Stimulated activated naive CD8-positive, alpha-beta T cell treated with anti-CD3 and anti-CD28 coated beads, Interleukin-15, Interleukin-2, amounts not matched to agents 100 ng/mL and 50 ng/mL, for 24 hours (primary cell): ENCODE measurements at regions not wholly inside any gene's neighbourhood (a gene's known extent, or its start where the extent isn't known, plus 50 kb on each side); places are given as distances from the start of the nearest gene placed in this dataset.

Source experiments
- H3K27ac Mint-ChIP-seq: one replicate; pipeline ENCODE4 v1.8.0; 2021; ENCODE audit warnings: mild to moderate bottlenecking, mixed read lengths
- H3K27me3 Mint-ChIP-seq: one replicate; pipeline ENCODE4 v1.8.0; 2021; ENCODE audit warnings: mixed read lengths
- H3K36me3 Mint-ChIP-seq: one replicate; pipeline ENCODE4 v1.8.0; 2021; ENCODE audit warnings: low read depth, mixed read lengths
- H3K4me1 Mint-ChIP-seq: one replicate; pipeline ENCODE4 v1.8.0; 2021; ENCODE audit warnings: low read depth, mixed read lengths
- H3K4me3 Mint-ChIP-seq: one replicate; pipeline ENCODE4 v1.8.0; 2021; ENCODE audit warnings: mild to moderate bottlenecking, mixed read lengths
- H3K9me3 Mint-ChIP-seq: one replicate; pipeline ENCODE4 v1.8.0; 2021; ENCODE audit warnings: mixed read lengths

DNA sequence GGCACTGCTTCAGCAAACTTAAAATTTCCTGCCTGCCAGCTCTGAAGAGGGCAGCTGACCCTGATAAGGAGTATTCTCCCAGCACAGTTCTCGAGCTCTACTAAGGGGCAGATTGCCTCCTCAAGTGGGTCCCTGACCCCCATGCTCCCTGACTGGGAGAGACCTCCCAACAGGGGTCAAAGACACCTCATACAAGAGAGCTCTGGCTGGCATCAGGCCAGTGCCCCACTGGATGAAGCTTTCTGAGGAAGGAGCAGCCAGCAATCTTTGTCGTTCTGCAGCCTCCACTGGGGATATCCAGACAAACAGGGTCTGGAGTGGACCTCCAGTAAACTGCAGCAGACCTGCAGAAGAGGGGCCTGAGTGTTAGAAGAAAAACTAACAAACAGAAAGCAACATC is 1118.3 kb upstream of the ADGRL3 start:
- Mint-ChIP-seq H3K9me3 (peaks cover 18% of the 10 kb centered on the region), H3K4me3 (no peak overlapping the region), H3K36me3 (no peaks in the 10 kb centered on the region), H3K27ac (no peak overlapping the region), H3K4me1 (no peaks in the 10 kb centered on the region), H3K27me3 (no peaks in the 10 kb centered on the region)

DNA sequence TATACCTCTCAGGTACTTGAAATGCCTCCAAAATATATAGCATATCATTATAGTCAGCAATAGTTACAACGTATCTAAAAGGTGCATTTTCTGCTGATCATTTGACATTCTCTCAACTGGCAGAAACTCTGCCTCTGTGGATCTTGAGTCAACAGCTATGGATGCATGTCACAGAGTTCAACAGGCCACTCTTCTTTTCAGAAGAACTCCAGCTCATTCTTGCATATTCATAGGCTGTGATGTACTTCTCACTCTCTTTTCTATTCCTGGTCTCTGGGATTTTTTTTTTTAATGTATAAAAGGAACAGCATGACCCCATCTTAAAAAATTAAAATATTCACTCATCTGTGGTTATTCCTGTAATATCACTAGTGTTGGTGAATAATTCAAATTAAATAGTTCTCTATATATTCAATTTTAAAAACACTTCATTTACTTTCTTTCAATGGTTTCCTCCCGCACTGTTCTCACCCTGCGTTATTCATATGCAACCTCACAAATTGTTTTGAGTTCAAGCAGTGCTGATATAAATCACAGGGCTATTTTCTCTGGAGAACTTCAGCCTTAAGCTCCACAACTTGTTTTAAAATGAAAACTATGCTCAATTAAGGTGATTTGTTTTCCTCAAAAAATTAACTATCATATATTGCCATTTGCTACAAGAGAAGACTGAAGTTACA is 1111.2 kb upstream of the ADGRL3 start:
- peaks cover 4% of the 10 kb centered on the region for H3K9me3 Mint-ChIP-seq
- no peaks in the 10 kb centered on the region for H3K27me3 Mint-ChIP-seq
- H3K4me1 Mint-ChIP-seq: no peaks in the 10 kb centered on the region
- H3K36me3 Mint-ChIP-seq: no peaks in the 10 kb centered on the region
- H3K4me3 Mint-ChIP-seq: no peak overlapping the region
- no peak overlapping the region for H3K27ac Mint-ChIP-seq

DNA sequence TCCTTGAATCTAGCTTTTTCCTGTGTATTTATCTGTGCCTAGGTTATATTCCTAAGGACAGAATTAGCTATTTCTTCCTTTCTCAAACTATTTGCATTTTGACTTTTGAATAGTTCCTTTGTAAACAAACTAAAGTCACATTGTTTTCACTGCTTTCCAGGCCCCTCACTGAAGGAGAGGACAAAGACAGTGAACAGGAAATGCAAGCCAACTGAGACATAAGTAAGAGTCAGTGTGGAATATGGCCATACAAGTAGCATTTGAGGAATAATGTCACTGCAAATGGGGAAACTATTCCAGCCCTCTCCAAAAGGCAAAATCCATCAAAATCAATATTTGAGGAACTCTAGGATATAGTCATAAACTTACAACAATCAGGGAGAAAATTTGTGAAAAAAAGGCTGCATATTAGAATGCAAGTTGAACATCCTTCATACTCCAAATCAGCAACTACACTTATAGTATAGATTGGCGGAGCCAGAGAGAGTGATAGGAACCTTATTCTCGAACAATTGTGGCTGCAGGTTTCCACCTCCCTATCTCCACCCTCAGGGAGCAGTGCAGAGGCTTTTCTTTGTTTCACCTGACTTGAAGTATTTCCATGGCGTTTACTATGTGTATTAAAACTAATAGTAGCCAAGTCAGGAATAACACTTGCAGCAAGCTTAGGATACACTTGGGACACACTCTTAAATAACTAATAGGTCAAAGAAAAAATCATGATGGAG is 1110.4 kb upstream of the ADGRL3 start:
- no peak overlapping the region for H3K27ac Mint-ChIP-seq
- H3K4me1 Mint-ChIP-seq: no peaks in the 10 kb centered on the region
- H3K36me3 Mint-ChIP-seq: no peaks in the 10 kb centered on the region
- H3K27me3 Mint-ChIP-seq: no peaks in the 10 kb centered on the region
- H3K4me3 Mint-ChIP-seq: no peak overlapping the region
- H3K9me3 Mint-ChIP-seq: peaks cover 4% of the 10 kb centered on the region

DNA sequence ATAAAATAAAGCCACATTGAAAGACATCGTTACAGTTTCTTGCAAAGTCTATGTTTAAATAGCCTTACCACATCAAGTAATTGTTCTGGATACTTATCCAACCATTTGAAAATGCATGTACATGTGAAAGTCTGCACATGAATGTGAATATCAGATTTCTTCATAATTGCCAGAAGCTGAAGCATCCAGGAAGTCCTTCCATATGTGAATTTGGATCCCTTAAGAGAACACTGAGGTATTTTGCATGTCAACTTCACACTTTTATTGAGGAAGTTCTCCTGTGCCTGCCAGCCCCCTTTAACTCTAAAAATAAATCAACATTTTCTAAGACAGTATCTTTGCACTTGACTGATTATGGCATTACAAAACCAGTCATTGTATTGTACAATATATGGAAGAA is 1103.5 kb upstream of the ADGRL3 start:
- no peak overlapping the region for H3K4me3 Mint-ChIP-seq
- no peaks in the 10 kb centered on the region for H3K27me3 Mint-ChIP-seq
- no peaks in the 10 kb centered on the region for H3K36me3 Mint-ChIP-seq
- H3K27ac Mint-ChIP-seq: no peak overlapping the region
- H3K9me3 Mint-ChIP-seq: no peaks in the 10 kb centered on the region
- H3K4me1 Mint-ChIP-seq: no peaks in the 10 kb centered on the region

DNA sequence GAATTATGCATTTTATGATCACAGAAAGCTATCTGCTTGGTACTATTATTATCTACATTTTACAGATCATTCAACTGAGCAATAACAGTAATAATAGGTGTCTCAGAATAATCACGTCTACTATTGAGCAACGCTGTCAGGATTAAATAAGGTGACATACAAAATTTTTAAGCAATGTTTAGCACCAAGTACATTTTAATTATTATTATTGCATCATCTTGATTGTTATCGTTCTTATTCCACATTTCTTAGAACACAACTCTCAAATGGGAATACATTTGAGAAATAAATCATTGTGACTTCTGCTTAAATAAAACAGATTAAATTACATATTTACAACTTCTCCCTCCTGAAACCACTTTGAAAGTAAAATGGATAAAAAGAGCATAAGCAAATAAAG is 1083.5 kb upstream of the ADGRL3 start:
- Mint-ChIP-seq H3K4me1 (no peaks in the 10 kb centered on the region), H3K27me3 (no peaks in the 10 kb centered on the region), H3K27ac (no peak overlapping the region), H3K9me3 (peaks cover 7% of the 10 kb centered on the region), H3K36me3 (no peaks in the 10 kb centered on the region), H3K4me3 (no peak overlapping the region)

DNA sequence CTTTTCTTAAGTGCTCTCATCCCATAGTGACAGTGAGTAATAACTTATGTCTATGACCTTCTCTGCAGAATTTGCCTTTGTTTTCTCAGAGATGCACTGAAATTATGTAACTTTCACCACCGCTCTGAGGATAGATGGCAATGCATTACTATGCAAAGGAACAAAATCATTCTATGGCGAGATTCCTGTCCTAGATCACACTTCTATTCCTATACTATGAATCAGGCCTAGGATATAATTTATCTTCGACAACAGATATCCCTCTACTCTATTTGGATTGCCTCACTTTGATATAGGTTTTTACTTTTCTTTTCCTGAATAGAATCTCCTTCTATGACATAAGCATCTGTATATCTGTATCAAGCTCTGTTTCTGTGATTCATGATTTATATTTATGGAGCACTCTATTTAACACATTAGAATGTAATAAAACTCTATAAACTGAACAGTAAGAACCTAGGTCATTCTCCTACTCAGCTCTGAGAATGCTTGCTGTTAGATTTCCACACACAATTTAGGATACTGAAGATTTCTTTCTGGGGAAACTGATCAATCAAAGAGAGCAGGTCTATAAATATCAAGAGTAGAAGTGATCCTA is 1082.3 kb upstream of the ADGRL3 start:
- no peaks in the 10 kb centered on the region for H3K27me3 Mint-ChIP-seq
- H3K36me3 Mint-ChIP-seq: no peaks in the 10 kb centered on the region
- H3K27ac Mint-ChIP-seq: no peak overlapping the region
- no peaks in the 10 kb centered on the region for H3K4me1 Mint-ChIP-seq
- peaks cover 7% of the 10 kb centered on the region for H3K9me3 Mint-ChIP-seq
- no peak overlapping the region for H3K4me3 Mint-ChIP-seq

DNA sequence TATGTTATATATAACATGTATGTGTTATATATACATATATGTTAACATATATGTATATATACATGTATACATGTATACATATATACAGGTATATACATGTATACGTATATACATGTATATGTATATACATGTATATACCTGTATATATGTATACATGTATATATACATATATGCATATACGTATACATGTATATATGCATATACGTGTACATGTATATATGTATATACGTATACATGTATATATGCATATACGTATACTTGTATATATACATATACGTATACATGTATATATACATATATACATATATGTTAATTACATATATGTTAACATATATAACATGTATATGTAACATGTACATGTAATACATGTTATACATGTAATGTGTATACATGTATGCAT is 1077.3 kb upstream of the ADGRL3 start:
- peaks cover 5% of the 10 kb centered on the region for H3K9me3 Mint-ChIP-seq
- no peaks in the 10 kb centered on the region for H3K36me3 Mint-ChIP-seq
- H3K27ac Mint-ChIP-seq: no peak overlapping the region
- no peak overlapping the region for H3K4me3 Mint-ChIP-seq
- no peaks in the 10 kb centered on the region for H3K27me3 Mint-ChIP-seq
- H3K4me1 Mint-ChIP-seq: no peaks in the 10 kb centered on the region

DNA sequence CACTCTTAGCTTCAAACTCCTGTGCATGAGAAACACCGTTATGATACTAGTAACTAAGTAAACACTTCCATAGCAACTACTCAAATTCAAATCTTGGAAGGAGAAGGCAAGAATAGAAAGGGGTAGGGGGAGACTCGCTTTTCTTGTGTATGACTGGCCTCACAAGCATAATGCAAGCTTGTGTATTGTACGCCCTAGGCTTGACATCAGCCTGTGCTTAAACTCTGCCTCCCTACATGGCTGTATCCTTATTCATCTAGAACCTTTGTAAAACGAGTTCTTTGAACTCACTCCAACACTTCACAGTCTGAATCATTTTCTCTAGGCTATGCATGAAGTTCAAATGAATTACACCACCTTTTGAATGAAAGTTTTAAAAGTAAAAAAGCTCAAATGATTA is 1071.2 kb upstream of the ADGRL3 start:
- Mint-ChIP-seq H3K4me3 (no peak overlapping the region), H3K36me3 (no peaks in the 10 kb centered on the region), H3K27ac (no peak overlapping the region), H3K9me3 (no peaks in the 10 kb centered on the region), H3K27me3 (no peaks in the 10 kb centered on the region), H3K4me1 (no peaks in the 10 kb centered on the region)

DNA sequence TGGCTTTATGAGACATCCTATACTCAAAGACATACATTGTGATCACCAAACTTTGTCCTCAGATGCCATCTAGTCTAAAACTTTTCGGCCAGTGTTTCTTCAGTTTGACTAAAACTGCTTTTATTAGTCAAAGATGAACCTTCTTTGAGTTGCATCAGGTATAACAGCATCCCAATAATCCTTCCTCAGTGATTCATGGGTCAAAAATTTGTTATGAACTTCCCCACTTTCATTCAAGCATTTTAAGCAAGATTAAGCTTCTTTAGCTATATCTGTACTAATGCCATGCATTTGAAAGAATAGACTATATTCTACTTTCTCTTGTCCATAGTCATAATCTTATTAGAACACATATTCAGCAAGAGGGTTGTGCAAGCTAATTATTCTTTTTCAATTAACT is 1070.4 kb upstream of the ADGRL3 start:
- H3K9me3 Mint-ChIP-seq: no peaks in the 10 kb centered on the region
- no peaks in the 10 kb centered on the region for H3K36me3 Mint-ChIP-seq
- no peaks in the 10 kb centered on the region for H3K4me1 Mint-ChIP-seq
- H3K4me3 Mint-ChIP-seq: no peak overlapping the region
- no peaks in the 10 kb centered on the region for H3K27me3 Mint-ChIP-seq
- no peak overlapping the region for H3K27ac Mint-ChIP-seq

DNA sequence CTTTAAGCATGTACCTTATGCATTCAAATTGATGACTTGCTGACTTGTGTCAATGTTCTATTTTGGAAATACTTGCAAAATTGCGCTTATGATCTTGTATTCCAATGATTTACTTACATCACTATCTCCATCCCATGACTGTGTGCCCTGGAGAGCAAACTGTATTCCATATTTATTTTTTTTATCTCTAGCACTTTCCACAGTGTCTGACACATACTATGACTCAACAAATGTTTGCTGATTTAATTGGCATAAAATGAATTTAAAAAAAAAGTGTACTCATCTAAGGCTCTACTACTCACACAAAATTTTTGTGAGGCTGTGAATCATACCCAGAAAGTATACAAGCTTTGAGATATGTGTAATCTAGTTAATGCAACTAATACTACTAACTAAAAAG is 1066.8 kb upstream of the ADGRL3 start:
- H3K36me3 Mint-ChIP-seq: no peaks in the 10 kb centered on the region
- H3K27me3 Mint-ChIP-seq: no peaks in the 10 kb centered on the region
- peaks cover 3% of the 10 kb centered on the region for H3K9me3 Mint-ChIP-seq
- no peak overlapping the region for H3K4me3 Mint-ChIP-seq
- no peaks in the 10 kb centered on the region for H3K4me1 Mint-ChIP-seq
- no peak overlapping the region for H3K27ac Mint-ChIP-seq

DNA sequence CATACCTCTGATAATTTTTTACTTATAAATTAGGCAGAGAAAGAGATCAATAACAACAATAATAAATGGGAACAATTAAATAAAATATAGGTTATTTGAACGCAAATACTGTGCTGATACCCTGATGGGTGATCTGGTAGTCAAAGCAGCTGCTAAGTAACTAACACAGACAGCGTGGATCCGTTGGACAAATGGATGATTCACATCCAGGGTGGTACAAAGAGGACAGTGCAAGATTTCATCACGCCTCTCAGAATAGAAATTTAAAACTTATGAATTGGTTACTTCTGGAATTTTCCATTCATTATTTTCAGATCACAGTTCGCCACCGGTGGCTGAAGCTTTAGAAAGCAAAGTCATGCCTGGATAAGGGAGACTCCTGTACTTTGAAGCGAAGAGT is 1066.0 kb upstream of the ADGRL3 start:
- Mint-ChIP-seq H3K4me1 (no peaks in the 10 kb centered on the region), H3K27ac (no peak overlapping the region), H3K4me3 (no peak overlapping the region), H3K27me3 (no peaks in the 10 kb centered on the region), H3K36me3 (no peaks in the 10 kb centered on the region), H3K9me3 (peaks cover 3% of the 10 kb centered on the region)

DNA sequence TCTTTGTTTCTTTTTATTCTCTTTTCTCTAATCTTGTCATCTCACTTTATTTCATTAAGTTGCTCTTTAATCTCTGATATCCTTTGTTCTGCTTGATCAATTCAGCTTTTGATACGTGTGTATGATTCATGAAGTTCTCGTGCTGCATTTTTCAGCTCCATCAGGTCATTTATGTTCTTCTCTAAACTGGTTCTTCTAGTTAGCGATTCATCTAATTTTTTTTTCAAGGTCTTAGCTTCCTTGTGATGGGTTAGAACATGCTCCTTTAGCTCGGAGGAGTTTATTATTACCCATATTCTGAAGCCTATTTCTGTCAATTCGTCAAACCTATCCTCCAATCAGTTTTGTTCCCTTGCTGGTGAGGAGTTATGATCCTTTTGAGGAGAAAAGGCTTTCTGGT is 1045.0 kb upstream of the ADGRL3 start:
- no peaks in the 10 kb centered on the region for H3K36me3 Mint-ChIP-seq
- no peak overlapping the region for H3K4me3 Mint-ChIP-seq
- peaks cover 23% of the 10 kb centered on the region for H3K9me3 Mint-ChIP-seq
- H3K27ac Mint-ChIP-seq: no peak overlapping the region
- H3K27me3 Mint-ChIP-seq: no peaks in the 10 kb centered on the region
- H3K4me1 Mint-ChIP-seq: no peaks in the 10 kb centered on the region

DNA sequence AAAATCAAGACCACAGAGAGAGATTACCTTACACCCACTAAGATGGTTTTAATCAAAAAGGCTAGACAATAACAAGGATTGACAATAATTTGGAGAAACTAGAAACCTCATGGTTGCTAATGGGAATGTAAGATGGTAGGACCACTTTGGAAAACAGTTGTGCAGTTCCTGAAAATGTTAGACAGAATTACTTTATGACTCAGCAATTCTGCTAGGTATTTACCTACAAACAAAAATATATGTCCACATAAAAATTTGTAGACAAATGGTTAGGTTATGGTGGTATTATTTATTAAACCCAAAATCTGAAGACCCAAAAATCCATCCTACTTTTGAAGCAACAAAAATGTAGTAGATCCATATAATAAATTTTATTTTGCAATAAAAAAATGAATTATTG is 1027.0 kb upstream of the ADGRL3 start:
- Mint-ChIP-seq H3K36me3 (no peaks in the 10 kb centered on the region), H3K27ac (no peak overlapping the region), H3K4me3 (no peak overlapping the region), H3K4me1 (no peaks in the 10 kb centered on the region), H3K27me3 (no peaks in the 10 kb centered on the region), H3K9me3 (peaks cover 5% of the 10 kb centered on the region)

DNA sequence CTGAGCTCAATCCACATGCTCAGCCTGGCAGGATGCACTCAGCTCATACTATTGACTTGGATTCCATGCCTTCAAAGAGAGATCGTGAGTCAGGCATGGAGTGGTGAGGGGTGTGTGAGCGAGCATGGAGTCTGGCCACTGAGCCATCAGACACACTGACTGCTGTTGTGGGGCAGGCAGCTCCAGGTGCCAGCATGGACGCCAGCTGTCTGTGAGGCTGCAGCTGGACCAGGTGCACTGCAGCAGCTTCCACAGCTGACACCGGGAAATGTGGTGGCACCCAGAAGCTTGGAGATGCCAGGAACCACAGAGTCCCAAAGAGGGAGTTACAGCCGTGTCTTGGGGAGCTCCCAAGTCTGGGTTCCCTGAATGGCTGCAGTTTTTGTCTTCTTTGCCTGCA is 1026.4 kb upstream of the ADGRL3 start:
- Mint-ChIP-seq H3K36me3 (no peaks in the 10 kb centered on the region), H3K4me3 (no peak overlapping the region), H3K27me3 (no peaks in the 10 kb centered on the region), H3K9me3 (peaks cover 5% of the 10 kb centered on the region), H3K4me1 (no peaks in the 10 kb centered on the region), H3K27ac (no peak overlapping the region)

DNA sequence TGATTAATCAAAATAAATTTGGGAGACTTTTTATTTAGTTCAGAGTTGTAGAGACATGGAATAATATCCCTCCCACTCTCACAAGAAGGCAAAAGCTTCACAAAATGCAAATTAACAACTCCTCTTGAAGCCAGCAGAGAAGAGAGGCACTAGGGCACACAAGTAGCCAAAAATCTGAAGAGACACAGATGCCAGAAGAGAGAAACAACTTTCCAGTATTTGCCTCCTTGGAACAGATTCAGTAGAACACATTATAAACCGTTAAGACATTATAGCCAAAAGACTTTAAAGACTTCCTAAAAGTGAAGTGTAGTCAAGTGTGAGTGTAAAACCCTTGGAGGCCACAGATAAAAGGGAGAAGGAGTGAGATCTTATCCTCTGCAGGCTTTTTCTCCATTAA is 1024.9 kb upstream of the ADGRL3 start:
- Mint-ChIP-seq H3K27ac (no peak overlapping the region), H3K36me3 (no peaks in the 10 kb centered on the region), H3K9me3 (peaks cover 5% of the 10 kb centered on the region), H3K4me3 (no peak overlapping the region), H3K4me1 (no peaks in the 10 kb centered on the region), H3K27me3 (no peaks in the 10 kb centered on the region)

DNA sequence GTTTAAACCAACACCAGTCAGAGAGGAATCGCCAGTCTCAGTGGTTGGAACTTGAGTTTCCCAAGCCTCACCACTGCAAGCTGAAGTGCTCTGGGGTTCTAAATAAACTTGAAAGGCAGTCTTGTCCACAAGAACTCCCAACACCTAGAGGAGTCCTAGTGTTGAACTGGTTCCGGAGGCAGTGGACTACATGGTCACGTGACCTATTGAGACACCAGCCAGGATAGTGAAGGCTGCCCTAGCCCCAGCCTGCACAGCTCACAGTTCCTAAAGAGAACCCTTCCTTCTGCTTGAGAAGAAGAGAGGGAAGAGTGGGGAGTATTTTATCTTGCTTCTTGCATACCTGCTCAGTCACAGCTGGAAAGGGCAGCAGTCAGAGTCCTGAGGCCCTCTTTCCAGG is 1012.7 kb upstream of the ADGRL3 start:
- no peaks in the 10 kb centered on the region for H3K27me3 Mint-ChIP-seq
- no peak overlapping the region for H3K27ac Mint-ChIP-seq
- no peaks in the 10 kb centered on the region for H3K36me3 Mint-ChIP-seq
- no peak overlapping the region for H3K4me3 Mint-ChIP-seq
- peaks cover 25% of the 10 kb centered on the region for H3K9me3 Mint-ChIP-seq
- no peaks in the 10 kb centered on the region for H3K4me1 Mint-ChIP-seq
